NCI-H526 treated with DMSO at 0.1 percent for 48 hours (cell line): ENCODE measurements at regions not wholly inside any gene's neighbourhood (a gene's known extent, or its start where the extent isn't known, plus 50 kb on each side); places are given as distances from the start of the nearest gene placed in this dataset.

Source experiments
- DNase-seq: peaks from one replicate; lab custom pipeline; 2025; lab: John Stamatoyannopoulos, UW

DNA sequence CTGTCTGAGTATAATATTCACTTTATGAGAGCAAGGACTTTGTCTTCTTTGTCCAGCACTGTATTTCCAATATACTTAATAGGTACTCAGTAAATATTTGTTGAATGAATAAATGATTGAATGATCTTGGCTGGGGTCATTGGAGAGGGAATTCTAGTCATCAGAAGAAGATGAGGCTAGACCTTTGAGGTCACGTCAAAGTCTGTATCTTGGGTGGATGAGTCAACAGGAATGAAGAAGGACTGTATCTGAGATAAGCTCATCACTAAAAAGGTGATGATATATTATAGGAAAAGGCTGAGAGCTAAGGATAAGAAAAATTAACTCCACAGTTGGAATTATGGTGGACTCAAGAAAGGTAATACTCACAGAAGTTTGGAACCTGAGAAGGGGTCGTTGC, 125.1 kb upstream of the MAGI3 start:
- DNase-seq: no peak

GRCh38 chr1:113266788-113267187, 123.5 kb upstream of the MAGI3 start:
- DNase-seq: no peak

DNA sequence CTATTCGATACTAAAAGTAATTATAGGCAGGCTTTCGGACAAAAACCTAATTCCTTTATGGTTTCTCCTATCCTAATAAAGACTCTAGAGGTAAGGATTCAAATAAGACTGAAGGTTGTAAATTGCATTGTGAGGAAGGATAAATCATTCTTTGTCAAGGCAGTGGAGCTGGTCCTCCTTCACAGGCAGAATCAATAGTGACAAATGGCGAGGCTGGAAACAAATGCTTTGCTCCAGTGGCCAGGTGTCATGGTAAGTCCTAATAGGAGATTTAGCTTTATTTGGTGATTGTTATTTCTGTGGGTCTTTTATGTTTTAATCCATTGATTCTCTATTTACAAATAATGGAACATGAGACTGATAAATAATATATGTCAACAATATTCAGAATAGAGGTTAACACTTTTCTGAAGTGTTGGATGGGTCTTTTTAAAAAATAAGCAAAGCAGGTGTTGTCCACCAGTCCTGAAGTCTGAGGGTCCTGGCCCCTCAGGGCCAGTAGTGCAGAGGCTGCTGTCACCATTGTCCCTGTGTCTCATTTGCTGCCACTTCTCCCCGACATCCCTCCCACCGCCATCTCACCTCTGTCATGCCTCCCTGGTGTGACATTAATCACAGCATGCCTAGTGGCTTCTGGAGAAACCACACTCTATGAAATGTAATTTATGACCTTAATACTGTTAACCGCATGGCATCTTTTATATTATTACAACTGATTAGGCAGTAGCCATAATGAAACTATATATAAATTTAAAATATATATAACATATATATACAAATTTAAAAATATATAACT, 120.9 kb upstream of the MAGI3 start:
- no peak for DNase-seq

DNA sequence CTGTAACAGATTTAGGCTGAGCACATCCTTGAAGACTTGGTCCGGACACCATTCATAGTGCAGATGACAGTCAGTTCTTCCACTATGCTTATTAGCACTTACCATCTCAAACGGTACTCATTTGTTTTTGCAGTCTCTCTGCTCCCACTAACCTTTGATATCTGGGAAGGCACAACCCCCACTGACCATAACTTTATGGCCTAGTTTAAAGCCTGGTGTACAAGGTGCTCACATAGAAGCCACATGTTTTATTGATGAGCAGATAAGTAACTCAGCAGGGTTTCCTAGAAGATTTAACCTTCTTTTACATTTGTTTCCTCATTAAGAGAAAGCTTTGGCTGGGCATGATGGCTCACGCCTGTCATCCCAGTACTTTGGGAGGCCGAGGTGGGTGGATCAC, 119.3 kb upstream of the MAGI3 start:
- no peak for DNase-seq

GRCh38 chr1:113275083-113275482, 115.2 kb upstream of the MAGI3 start:
- DNase-seq: no peak

- no peak for DNase-seq
Measured at GRCh38 chr1:113275691-113276090, 114.6 kb upstream of the MAGI3 start.

DNA sequence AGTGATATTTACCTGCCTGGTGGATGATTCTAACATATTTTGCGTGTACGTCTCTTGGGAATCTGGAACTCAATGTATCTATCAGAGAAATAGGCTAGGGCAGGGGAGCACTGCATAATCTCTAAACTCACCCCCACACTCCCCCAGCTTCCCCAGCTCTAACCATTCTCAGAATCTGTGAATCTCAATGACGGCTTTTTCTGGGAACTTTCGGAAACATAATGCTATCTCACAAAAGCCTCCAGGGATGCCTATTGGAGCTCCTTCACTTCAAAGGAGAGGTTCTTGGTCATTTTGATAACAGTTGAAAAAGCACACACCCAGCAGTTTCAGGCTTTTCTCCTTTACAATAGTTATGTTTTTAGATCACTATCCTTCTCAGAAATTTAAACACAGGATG, 113.8 kb upstream of the MAGI3 start:
- no peak for DNase-seq

- DNase-seq: no peak
Measured at GRCh38 chr1:113278371-113278770, 111.9 kb upstream of the MAGI3 start.

DNA sequence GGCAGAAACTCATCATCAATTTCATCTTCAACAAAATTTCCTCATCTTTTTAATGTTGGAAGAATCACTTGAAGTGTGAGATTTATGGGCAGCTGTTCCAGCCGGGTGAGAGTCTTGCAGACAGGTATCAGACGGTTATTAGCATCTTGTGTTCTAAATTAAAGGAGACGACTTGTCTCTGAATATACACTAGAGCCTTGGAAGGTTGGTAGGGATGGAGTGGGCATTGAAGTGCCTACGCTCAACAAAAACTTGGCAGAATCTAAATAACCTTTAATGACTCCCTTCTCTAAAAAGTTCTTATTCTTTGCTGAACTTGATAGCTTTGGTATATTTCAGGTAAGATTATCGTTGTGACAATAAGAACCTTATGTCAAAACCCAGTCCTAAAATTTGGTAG, 111.5 kb upstream of the MAGI3 start:
- no peak for DNase-seq

DNA sequence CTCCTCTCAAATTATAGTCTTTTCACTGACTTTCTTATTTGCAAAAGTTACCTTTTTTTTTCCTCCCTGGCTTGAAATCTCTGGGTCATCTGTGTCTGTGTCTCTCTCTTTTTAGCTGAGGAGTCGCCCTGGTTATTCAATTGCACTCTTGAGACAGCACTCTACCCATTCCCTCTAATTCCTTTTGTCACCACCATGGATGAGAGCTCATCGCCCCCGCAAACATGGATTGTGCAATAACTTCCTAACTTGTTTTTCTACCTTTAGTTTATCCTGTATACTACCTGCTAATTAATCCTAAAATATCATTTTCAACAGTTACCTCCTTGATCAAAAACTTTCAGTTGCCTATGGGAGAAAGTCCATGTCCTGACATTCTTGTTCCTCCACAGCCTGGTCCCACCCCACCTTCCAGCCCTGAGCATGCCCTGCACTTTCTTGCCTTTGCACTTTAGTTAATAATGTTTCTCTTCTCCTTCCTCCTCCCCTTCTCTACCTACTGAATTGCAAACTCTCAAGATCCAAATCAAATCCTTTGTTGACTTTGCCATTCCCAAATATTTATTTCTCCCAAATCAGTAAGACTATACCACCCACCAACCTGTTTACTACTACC, 110.4 kb upstream of the MAGI3 start:
- DNase-seq: no peak

DNA sequence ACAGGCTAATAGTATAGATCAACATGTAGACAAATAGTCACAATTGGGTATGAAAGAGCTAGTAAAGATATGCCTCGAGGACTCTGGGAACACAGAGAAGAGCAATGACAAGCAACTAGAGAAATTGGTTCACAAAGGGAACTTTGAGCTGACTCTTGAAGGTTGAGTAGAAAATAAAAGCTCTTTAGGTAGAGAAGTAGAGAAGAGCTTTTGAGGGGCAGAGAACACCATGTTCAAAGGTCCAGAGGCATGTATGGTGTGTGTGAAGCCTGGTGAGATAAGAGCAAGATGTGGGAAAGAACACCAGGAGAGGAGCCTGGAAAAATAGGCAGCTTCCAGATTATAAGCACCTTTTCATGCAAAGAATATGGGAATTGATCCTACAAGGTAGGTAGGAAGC, 109.7 kb upstream of the MAGI3 start:
- DNase-seq: no peak

- no peak for DNase-seq
Measured at GRCh38 chr1:113281550-113281949, 108.8 kb upstream of the MAGI3 start.

DNA sequence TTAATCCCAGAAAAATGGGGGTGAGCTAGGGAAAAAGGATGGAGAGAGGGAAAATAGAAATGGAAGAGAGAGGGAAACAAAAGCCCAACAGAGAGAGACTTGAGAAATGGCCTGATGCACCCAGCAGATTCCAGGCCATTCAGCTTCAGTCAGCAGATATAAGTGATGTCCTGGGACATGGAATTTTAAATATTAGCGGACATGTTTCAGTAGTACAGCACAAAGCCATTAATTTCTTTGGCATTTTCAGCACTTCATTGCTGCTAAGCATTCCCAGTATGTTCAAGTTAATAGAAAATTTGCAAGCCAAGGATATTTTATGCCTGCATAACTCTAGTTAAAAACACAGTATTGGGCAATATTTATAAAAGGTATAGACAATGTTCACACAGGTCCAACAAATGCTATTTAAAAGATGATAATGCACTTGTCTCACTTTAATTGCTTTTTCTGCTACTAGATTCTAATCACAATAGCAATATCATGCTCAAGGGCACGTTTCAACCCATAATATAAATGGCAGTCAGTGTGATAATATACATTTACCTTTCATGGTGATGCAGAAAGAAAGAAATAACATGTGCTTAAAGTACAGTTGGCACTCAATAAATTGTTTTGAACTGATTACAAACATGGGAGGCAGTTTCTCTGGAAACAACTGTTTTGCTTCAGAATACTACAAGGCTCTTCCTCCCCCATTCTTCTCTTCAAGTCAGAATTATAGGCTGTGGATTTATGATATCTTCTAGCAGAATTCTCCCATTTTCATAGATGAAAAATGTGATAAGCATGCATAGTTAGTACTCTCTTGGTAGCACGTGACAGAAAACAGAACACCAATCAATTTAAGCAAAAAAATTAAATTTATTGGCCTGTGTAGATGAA, 108.1 kb upstream of the MAGI3 start:
- DNase-seq: no peak

GRCh38 chr1:113282893-113283285, 107.4 kb upstream of the MAGI3 start:
- no peak for DNase-seq

- DNase-seq: no peak
Measured at GRCh38 chr1:113283914-113284313, 106.4 kb upstream of the MAGI3 start.

GRCh38 chr1:113286156-113286555, 104.2 kb upstream of the MAGI3 start:
- DNase-seq: no peak

DNA sequence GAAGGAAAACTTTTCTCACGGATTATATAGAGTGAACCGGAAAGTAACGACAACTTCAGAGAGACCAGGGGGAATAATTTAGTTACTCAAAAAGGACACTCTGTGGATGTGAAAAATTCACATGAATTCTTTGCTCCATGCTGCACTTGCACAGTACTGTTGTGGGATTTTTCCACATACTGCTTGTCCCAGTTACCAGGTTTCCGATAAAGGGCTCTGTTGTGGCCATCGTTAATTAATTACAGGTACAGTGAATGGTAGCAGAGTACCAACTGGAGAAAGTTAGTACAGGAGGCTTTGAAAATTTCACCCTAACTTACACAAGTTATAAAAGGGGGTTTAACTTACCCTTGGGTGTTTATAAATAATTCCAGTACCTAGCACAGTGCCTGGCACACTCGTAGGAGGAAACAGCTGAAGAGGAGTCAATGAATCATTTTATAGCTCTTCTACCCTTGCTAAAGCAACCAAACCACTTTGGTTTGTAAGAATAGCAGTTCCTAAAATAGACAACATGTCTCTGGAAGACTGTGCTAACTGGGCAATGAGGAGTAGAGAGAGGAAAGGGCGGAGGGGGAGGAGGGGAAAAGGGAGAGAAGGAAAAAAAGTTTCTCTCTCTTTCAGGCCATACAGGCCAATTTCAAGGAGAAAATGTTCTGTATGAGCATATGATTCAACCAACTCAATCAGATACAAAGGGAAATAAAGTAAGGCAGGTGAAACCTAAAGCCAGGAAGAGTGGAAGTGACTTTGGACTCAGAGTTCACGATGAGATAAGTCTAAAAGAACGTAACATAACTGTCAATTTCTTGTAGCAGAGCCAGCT, 98.3 kb upstream of the MAGI3 start:
- DNase-seq: no peak

GRCh38 chr1:113292603-113293255, 97.6 kb upstream of the MAGI3 start:
- no peak for DNase-seq

DNA sequence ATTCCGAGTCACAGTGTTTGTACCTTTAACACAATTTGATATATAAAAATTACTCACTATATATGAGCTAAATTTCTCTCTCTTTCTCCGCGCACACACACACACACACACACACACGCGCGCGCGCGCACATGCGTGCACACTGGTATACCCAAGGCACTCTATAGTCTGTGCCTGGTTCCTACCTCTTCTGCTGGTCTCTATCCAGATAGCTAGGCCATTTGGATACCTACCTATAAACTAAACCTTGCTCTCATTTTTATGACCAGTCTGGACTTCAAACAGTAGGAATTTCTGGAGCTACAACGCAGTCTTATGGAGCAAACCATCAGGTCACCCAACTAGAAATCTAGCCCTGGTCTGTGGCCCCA, 97.1 kb upstream of the MAGI3 start:
- no peak for DNase-seq

DNA sequence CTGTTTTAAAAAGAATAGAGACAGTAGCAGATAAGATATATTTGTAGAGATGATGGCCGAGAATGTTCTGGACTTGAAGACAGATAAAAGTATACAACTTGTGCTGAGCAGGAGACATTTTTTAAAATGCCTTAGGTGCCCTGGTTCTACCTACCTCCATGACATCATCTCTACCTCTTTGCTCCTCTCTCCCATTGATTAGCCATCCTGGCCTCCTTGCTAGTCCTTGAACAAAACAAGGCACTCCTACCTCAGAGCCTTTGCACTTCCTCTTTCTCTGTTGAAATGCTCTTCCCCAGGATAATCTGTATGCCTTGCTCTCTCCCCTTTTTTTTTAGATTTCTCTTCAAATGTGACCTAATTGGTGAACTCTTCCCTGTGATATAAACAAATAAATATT, 92.6 kb upstream of the MAGI3 start:
- no peak for DNase-seq

DNA sequence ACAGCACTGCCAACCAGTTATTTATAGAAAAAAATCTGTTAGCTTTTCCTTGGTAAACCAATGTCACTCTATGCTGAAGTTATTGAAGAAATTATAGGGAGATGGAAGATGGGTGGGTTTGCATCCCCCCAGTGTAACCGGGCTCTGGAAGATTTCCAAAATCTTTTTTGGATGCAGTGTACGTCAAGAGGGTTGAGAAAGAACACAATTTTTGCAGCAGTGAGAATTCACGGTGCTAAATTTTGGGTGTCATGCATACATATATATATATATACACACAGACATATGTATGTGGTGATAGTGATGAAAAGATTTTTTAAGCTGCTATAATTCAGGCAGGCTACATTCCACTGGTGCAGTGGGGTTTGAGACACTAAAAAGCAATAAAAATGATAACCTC, 91.4 kb upstream of the MAGI3 start:
- no peak for DNase-seq

GRCh38 chr1:113302636-113303035, 87.7 kb upstream of the MAGI3 start:
- no peak for DNase-seq
